Subcutaneous abdominal adipose tissue (tissue), 5 donors: ENCODE measurements at regions not wholly inside any gene's neighbourhood (a gene's known extent, or its start where the extent isn't known, plus 50 kb on each side); places are given as distances from the start of the nearest gene placed in this dataset.

Experiments used
- H3K27ac ChIP-seq: one replicate; pipeline ENCODE4 v1.7.0; 2013; ENCODE audit warnings: low read depth, mild to moderate bottlenecking, inconsistent platforms, low read length, moderate library complexity
- H3K27me3 ChIP-seq, 5 donors: one replicate each; pipeline ENCODE4 v1.7.0; 2013; ENCODE audit warnings: low read length in 5 of 5, inconsistent platforms in 1 of 5; ENCODE audit not compliant: control insufficient read depth in 5 of 5, insufficient read depth in 4 of 5
- H3K36me3 ChIP-seq, 5 donors: one replicate each; pipeline ENCODE4 v1.7.0; 2013; ENCODE audit warnings: low read length in 5 of 5; ENCODE audit not compliant: control insufficient read depth in 5 of 5, insufficient read depth in 5 of 5
- H3K4me1 ChIP-seq, 5 donors: one replicate each; pipeline ENCODE4 v1.7.0; 2013; ENCODE audit warnings: low read length in 5 of 5, mild to moderate bottlenecking in 3 of 5, moderate library complexity in 1 of 5; ENCODE audit not compliant: control insufficient read depth in 5 of 5, insufficient read depth in 5 of 5
- H3K4me3 ChIP-seq, 5 donors: one replicate each; pipeline ENCODE4 v1.7.0; 2013; ENCODE audit warnings: low read length in 5 of 5, low read depth in 1 of 5
- H3K9ac ChIP-seq, 5 donors: one replicate each; pipeline ENCODE4 v1.7.0; 2013; ENCODE audit warnings: low read length in 5 of 5, mild to moderate bottlenecking in 4 of 5, moderate library complexity in 3 of 5
- H3K9me3 ChIP-seq, 5 donors: one replicate each; pipeline ENCODE4 v1.7.0; 2013; ENCODE audit warnings: low read length in 5 of 5; ENCODE audit not compliant: control insufficient read depth in 5 of 5
- donor health status: healthy.
- donor health status: healthy.
- donor health status: healthy.
- donor health status: healthy.
- donor health status: healthy.

DNA sequence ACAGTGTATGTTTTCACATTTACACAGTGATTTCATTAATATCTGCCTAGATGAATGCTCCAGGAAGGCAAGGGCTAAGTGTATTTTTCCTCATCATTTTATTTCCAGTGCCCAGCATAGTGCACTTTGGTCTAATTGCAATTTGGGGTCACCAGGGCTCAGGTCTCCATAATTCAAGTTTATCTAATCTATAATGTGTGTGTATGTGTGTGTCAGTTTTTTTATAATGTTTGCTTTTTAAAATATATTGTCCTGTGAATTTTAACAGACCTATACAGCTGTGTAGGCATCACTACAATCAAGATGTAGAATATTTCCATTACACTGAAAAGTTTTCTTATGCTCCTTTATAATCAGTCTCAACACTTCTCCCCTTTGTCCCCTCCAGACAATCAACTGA lies 620.4 kb downstream of the STK39 start:
- H3K36me3 ChIP-seq = no peaks in the 10 kb centered on the region
- H3K27me3 ChIP-seq = no peaks in the 10 kb centered on the region
- H3K9me3 ChIP-seq = peaks cover 0 to 11% (median 0%) of the 10 kb centered on the region in 5 donors
- H3K4me1 ChIP-seq = peaks cover 0 to 6% (median 0%) of the 10 kb centered on the region in 5 donors
- no peak overlapping the region for H3K9ac ChIP-seq
- H3K27ac ChIP-seq = no peak overlapping the region
- H3K4me3 ChIP-seq = no peak overlapping the region

DNA sequence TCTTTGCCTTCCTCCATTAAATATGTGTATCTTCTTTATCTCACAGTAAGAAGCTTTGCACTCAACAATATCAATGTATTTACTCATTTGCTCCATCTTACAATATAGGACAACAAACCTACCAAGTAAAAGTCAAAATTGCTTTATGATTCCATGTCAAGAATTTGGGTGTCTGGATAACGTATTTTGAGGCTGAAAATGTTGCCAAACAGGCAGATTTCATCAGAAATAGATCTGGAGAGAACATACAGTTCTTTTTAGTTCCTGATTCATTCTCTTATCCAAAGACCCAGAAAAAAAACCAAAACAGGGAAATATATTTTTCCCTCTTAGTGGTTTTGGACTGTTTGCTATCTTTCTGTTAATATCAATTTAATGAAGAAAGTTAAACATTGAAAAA lies 621.1 kb downstream of the STK39 start:
- Histone ChIP-seq H3K9ac (no peak overlapping the region), H3K4me3 (no peak overlapping the region), H3K9me3 (peaks cover 0 to 14% (median 0%) of the 10 kb centered on the region in 5 donors), H3K4me1 (peaks cover 0 to 6% (median 0%) of the 10 kb centered on the region in 5 donors), H3K36me3 (no peaks in the 10 kb centered on the region), H3K27me3 (no peaks in the 10 kb centered on the region), H3K27ac (no peak overlapping the region)

DNA sequence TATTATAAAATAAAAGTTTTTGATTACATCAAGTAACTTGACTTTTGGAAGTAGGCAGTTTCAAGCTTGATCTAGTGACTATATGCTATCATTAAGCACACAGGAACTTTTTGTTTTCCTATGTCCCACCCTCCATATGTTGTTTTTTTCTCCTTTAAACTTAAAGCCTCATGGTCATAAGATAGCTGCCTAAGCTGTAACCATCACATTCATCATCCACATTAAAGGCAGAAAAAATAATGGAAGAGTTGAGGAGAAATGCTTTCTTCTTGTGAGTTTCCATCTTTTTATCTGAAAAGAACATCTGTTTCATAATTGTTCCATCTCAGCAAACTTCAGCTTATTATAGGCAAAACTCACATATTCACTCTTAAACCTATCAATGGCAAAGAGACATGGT lies 630.4 kb downstream of the STK39 start:
- no peak overlapping the region for H3K27ac ChIP-seq
- no peaks in the 10 kb centered on the region for H3K4me1 ChIP-seq
- no peaks in the 10 kb centered on the region for H3K27me3 ChIP-seq
- H3K9me3 ChIP-seq = peaks cover 0 to 4% (median 0%) of the 10 kb centered on the region in 5 donors
- no peak overlapping the region for H3K9ac ChIP-seq
- H3K4me3 ChIP-seq = no peak overlapping the region
- H3K36me3 ChIP-seq = no peaks in the 10 kb centered on the region

DNA sequence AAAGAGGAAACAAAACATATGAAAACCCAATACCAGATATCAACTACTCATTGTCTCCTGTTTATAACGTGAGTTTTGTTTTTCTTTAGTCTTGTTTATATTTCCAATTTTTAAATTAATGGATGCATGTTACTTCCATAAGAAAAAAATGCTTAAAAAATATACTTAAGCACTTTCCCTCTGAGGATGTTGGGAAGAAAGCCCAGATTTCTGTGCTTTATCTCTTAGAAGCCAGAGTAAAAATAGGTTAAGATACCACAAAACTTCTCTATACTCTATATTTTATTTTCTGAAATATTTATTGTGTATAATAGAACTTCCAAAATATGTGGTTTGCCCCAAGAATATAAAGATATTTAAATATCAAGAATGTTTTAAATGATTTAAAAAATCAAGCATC lies 633.9 kb downstream of the STK39 start:
- H3K4me3 ChIP-seq = no peak overlapping the region
- H3K27me3 ChIP-seq = no peaks in the 10 kb centered on the region
- H3K9ac ChIP-seq = no peak overlapping the region
- no peaks in the 10 kb centered on the region for H3K36me3 ChIP-seq
- H3K4me1 ChIP-seq = no peaks in the 10 kb centered on the region
- no peaks in the 10 kb centered on the region for H3K9me3 ChIP-seq
- no peak overlapping the region for H3K27ac ChIP-seq

DNA sequence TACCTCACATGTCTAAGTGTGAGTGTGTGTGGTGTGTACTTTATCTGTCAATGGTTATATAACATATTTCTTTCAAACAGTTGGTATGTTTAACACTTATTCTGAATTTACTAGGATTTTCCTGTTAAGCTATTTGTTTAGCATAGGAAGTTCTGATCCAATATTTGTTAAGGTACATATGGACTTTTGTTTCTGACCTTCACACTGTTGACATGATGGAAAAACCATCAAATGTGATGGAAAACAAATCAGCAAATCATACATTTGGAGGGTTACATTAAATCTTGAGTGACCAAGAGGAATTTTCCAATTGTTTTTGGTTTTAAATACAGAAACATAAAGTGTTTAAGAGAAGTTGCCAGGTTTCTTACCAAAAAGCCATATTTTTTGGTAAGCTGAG lies 638.9 kb downstream of the STK39 start:
- Histone ChIP-seq H3K4me1 (no peaks in the 10 kb centered on the region), H3K27ac (no peak overlapping the region), H3K9me3 (no peaks in the 10 kb centered on the region), H3K36me3 (no peaks in the 10 kb centered on the region), H3K27me3 (no peaks in the 10 kb centered on the region), H3K9ac (no peak overlapping the region), H3K4me3 (no peak overlapping the region)

DNA sequence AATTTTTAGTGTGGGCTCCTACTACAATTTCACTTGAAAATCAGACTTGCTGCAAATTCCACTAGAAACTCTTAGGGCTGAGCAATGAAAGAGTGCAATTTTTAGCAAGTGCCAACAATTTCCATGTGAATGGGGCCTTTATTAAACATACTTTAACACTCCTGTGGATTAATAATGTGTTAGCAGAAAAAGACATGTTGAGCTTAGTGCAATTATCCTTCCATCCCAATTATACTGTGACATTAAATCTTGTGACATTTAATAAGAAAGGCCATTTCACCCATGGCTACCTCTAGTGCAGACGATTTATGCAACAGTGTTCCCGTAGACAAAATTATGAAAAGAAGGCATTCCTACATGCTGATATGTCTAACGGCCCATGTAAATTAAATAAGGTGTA lies 639.7 kb downstream of the STK39 start:
- no peaks in the 10 kb centered on the region for H3K27me3 ChIP-seq
- no peaks in the 10 kb centered on the region for H3K4me1 ChIP-seq
- no peak overlapping the region for H3K9ac ChIP-seq
- H3K4me3 ChIP-seq = no peak overlapping the region
- H3K9me3 ChIP-seq = no peaks in the 10 kb centered on the region
- no peak overlapping the region for H3K27ac ChIP-seq
- no peaks in the 10 kb centered on the region for H3K36me3 ChIP-seq

DNA sequence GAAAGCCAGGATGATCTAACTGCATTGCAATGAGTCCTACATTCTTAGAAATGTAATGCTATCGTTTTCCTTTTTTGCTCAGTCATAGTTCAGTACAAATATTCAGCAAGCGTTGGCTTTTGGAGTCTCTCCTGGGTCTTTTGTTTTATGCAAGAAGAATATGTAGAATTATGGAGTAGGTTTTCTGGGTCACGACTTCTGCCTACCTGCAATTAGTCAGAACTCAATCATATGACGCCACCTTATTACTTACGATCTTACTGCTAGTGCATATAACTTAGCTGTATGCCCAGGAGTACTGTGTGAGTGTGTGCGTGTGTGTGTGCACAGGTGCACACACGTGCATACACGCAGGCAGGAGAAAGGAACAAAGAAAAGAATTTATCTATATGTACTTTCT lies 640.2 kb downstream of the STK39 start:
- Histone ChIP-seq H3K9me3 (no peaks in the 10 kb centered on the region), H3K27me3 (no peaks in the 10 kb centered on the region), H3K4me3 (no peak overlapping the region), H3K9ac (no peak overlapping the region), H3K36me3 (no peaks in the 10 kb centered on the region), H3K27ac (no peak overlapping the region), H3K4me1 (no peaks in the 10 kb centered on the region)

DNA sequence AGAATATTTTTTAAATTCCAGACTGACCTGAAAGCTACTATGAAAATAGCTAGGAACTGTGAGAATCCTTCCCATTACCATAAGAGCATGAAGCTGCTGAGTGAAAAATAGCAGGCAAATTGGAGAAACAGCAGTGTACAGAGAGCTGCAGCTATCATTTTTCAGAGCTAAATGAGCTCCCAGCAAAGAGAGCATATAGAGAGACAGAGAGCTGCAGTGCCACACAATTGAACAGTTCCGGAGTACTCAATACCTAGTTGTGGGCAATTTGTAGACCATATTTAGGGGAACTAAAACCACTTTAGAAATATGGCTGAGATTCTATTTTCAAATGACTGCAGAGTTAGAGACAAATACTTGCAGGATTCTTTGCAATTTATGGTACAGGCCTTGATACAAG lies 645.3 kb downstream of the STK39 start:
- no peaks in the 10 kb centered on the region for H3K9me3 ChIP-seq
- no peak overlapping the region for H3K27ac ChIP-seq
- no peaks in the 10 kb centered on the region for H3K36me3 ChIP-seq
- H3K27me3 ChIP-seq = no peaks in the 10 kb centered on the region
- H3K9ac ChIP-seq = no peak overlapping the region
- no peaks in the 10 kb centered on the region for H3K4me1 ChIP-seq
- no peak overlapping the region for H3K4me3 ChIP-seq

DNA sequence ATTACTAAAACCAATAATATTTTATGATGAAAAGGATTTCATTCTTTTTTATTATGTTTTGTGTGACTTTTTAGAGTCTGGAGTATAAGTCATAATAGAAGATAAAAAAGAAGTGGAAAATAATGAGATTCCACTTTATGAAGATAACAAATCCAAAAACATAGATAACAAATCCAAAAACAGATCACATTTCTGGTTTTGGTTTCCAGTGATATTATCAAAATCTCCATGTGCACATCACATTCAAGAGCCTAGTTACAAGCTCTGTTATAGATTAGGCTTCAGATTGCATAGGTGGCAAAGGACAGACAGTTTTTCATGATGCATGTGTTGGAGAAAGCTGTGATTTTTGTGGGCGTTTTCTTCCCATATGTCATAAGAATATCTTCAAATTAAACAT lies 648.2 kb downstream of the STK39 start:
- no peaks in the 10 kb centered on the region for H3K9me3 ChIP-seq
- no peaks in the 10 kb centered on the region for H3K27me3 ChIP-seq
- no peaks in the 10 kb centered on the region for H3K4me1 ChIP-seq
- no peak overlapping the region for H3K9ac ChIP-seq
- H3K36me3 ChIP-seq = no peaks in the 10 kb centered on the region
- H3K4me3 ChIP-seq = no peak overlapping the region
- no peak overlapping the region for H3K27ac ChIP-seq

DNA sequence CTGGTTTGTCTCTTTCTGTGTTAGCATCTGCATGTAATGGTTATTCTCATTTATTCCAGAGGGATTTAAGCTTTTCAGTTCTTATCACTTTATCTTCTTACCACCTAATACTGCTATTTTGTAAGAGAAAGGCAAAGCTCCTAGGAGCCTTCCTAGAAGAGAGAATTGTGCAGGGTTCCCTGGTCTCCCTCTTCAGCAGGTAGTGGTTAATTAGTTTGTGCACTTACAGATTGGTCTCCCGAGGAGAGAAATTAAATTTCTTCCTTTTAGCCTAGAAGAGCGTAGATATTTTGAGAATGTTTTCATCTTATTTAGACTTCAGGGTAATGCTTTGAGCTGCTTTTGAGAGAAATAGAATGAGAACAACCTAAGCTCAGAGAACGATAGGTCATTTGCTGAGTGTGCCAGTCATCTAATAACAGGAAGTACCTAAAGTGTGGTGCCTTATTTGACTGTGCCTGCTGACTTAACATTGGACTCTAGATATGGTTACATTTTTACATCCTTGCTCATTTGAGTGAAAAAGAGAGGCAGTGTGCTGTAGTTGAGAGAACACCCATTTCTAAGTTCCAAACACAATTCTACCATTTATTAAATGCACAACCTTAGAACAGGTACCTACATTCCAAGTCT lies 651.4 kb downstream of the STK39 start:
- no peaks in the 10 kb centered on the region for H3K9me3 ChIP-seq
- no peaks in the 10 kb centered on the region for H3K36me3 ChIP-seq
- no peaks in the 10 kb centered on the region for H3K4me1 ChIP-seq
- H3K4me3 ChIP-seq = no peak overlapping the region
- H3K9ac ChIP-seq = no peak overlapping the region
- H3K27ac ChIP-seq = no peak overlapping the region
- no peaks in the 10 kb centered on the region for H3K27me3 ChIP-seq

DNA sequence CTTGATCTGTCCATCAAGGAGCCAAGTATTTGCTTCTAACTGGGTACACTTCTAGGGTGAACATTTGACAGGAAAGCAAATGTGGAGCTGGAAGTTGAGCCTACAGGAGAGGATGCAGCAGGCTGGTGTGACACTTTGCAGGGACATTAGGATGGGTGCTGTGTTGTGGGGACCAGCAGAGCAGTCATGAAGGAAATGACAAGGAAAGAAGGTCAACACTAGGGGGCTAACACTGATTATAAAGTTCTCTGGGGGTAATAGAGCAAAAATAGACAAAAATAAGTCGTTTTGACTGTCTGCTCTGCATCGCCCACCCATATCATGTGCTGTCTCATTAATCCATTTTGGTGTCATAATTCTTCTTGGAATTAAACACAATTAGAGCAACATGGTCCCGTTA lies 652.4 kb downstream of the STK39 start:
- Histone ChIP-seq H3K27ac (no peak overlapping the region), H3K9me3 (no peaks in the 10 kb centered on the region), H3K4me1 (no peaks in the 10 kb centered on the region), H3K9ac (no peak overlapping the region), H3K27me3 (no peaks in the 10 kb centered on the region), H3K36me3 (no peaks in the 10 kb centered on the region), H3K4me3 (no peak overlapping the region)
